PC-9 (cell line): ENCODE measurements at regions not wholly inside any gene's neighbourhood (a gene's known extent, or its start where the extent isn't known, plus 50 kb on each side); places are given as distances from the start of the nearest gene placed in this dataset.

Source experiments
- BruUV-seq: library from RNA; stranded (reverse); fragments of 400-500 nt; replicated peaks from 2 replicates; lab custom pipeline; 2021; lab: Mats Ljungman, UMichigan
- CTCF ChIA-PET: fragments of 300-600 bp; sonication (Branson Sonifier 250); formaldehyde crosslinking; loops from one replicate; lab custom pipeline; 2022; ENCODE audit warnings: antibody characterized with exemption; lab: Charles Lee
- POLR2A ChIA-PET: fragments of 300-600 bp; sonication (Branson Sonifier 250); formaldehyde crosslinking; loops from one replicate; lab custom pipeline; 2022; ENCODE audit warnings: antibody characterized with exemption; ENCODE audit not compliant: unreplicated experiment; lab: Charles Lee
- DNase-seq, 2 experiments: peaks; one replicate each; pipeline versions ENCODE4 v3.0.0 to v3.0.0-alpha.2; 2015 to 2022; ENCODE audit warnings: mixed read lengths in 1 of 2
- H2AFZ ChIP-seq: fragments of 200-600 bp; sonication (generic); 2 replicates; pipeline ENCODE4 v1.8.1; 2017; ENCODE audit warnings: antibody characterized with exemption
- H3F3A ChIP-seq: fragments of 200-600 bp; sonication (generic); 2 replicates; pipeline ENCODE4 v1.8.1; 2017; ENCODE audit warnings: antibody characterized with exemption, mild to moderate bottlenecking, low read depth; ENCODE audit not compliant: insufficient read depth
- H3K27ac ChIP-seq: fragments of 200-600 bp; sonication (generic); 2 replicates; pipeline ENCODE4 v1.6.1; 2016; ENCODE audit warnings: mixed run types
- H3K27me3 ChIP-seq: fragments of 200-600 bp; sonication (generic); 2 replicates; pipeline ENCODE4 v1.6.1; 2016; ENCODE audit warnings: low read depth, mixed run types; ENCODE audit not compliant: insufficient read depth
- H3K36me3 ChIP-seq: fragments of 200-600 bp; sonication (generic); 2 replicates; pipeline ENCODE4 v1.6.1; 2016; ENCODE audit warnings: low read depth, mixed run types
- H3K4me1 ChIP-seq: fragments of 200-600 bp; sonication (generic); replicated peaks from 2 replicates; pipeline ENCODE4 v1.6.1; 2016; ENCODE audit warnings: mixed run types; ENCODE audit not compliant: insufficient read depth
- H3K4me2 ChIP-seq: fragments of 200-600 bp; sonication (generic); 2 replicates; pipeline ENCODE4 v1.6.1; 2017; ENCODE audit warnings: mixed run types
- H3K4me3 ChIP-seq: fragments of 200-600 bp; sonication (generic); 2 replicates; pipeline ENCODE4 v1.6.1; 2016; ENCODE audit warnings: mixed run types
- H3K79me2 ChIP-seq: fragments of 200-600 bp; sonication (generic); 2 replicates; pipeline ENCODE4 v1.6.1; 2017; ENCODE audit warnings: low read depth, mixed run types
- H3K9me2 ChIP-seq: fragments of 200-600 bp; sonication (generic); 2 replicates; pipeline ENCODE4 v1.8.1; 2017; ENCODE audit warnings: mild to moderate bottlenecking; ENCODE audit not compliant: insufficient read depth
- H3K9me3 ChIP-seq: fragments of 200-600 bp; sonication (generic); 2 replicates; pipeline ENCODE4 v1.8.1; 2016; ENCODE audit warnings: low read depth; ENCODE audit not compliant: insufficient read depth
- H4K20me1 ChIP-seq: fragments of 200-600 bp; sonication (generic); 2 replicates; pipeline ENCODE4 v1.8.1; 2017; ENCODE audit not compliant: insufficient read depth
- CTCF ChIP-seq: fragments of 200-600 bp; sonication (generic); conservative IDR thresholded peaks from 2 replicates; pipeline ENCODE4 v1.6.1; 2017; ENCODE audit warnings: mixed run types, antibody characterized with exemption, mild to moderate bottlenecking, moderate library complexity
- EZH2 ChIP-seq: fragments of 200-600 bp; sonication (generic); IDR thresholded peaks from 2 replicates; pipeline ENCODE4 v1.8.0; 2017; ENCODE audit warnings: antibody characterized with exemption, low read depth
- intact Hi-C: fragments of 100-400 bp; cut with micrococcal nuclease; formaldehyde crosslinking; loops from one replicate; pipeline ENCODE4 v1.10.0; 2022; ENCODE audit not compliant: unreplicated experiment

GRCh38 chr9:2492161-2492560, 129.4 kb upstream of the VLDLR start:
- POLR2A ChIA-PET, result interaction anchor here (0.6 kb wide), 1 partner anchor 9 kb away, joined by 3 read pairs; no protein-coding TSS in a partner anchor
- no peak overlapping the region for H3K27ac ChIP-seq
- DNase-seq, result no peak
- no peak overlapping the region for H3K4me2 ChIP-seq
- TF ChIP-seq EZH2, result no peak
- H3K4me3 ChIP-seq, result no peak overlapping the region
- H3K27me3 ChIP-seq, result no peaks in the 10 kb centered on the region
- no peaks in the 10 kb centered on the region for H3F3A ChIP-seq
- no peaks in the 10 kb centered on the region for H3K9me3 ChIP-seq
- no peaks in the 10 kb centered on the region for H4K20me1 ChIP-seq
- no TSS peak for BruUV-seq
- H3K4me1 ChIP-seq, result 0 out of 2 replicates have a peak, but pooled peaks cover 6% of the 10 kb centered on the region
- intact Hi-C loops, result no loop called here
- H2AFZ ChIP-seq, result no peak overlapping the region
- CTCF ChIA-PET, result no interaction called here
- H3K79me2 ChIP-seq, result no peaks in the 10 kb centered on the region
- H3K9me2 ChIP-seq, result no peaks in the 10 kb centered on the region
- H3K36me3 ChIP-seq, result no peaks in the 10 kb centered on the region

- TF ChIP-seq EZH2, result no peak
- TF ChIP-seq CTCF, result no peak
- H3K27ac ChIP-seq, result no peak overlapping the region
- no peaks in the 10 kb centered on the region for H3K27me3 ChIP-seq
- H4K20me1 ChIP-seq, result no peaks in the 10 kb centered on the region
- H3K36me3 ChIP-seq, result no peaks in the 10 kb centered on the region
- 0 out of 2 replicates have a peak, but pooled peaks cover 6% of the 10 kb centered on the region for H3K4me1 ChIP-seq
- H3F3A ChIP-seq, result no peaks in the 10 kb centered on the region
- POLR2A ChIA-PET, result no interaction called here
- no peak for DNase-seq
- intact Hi-C loops, result no loop called here
- no peaks in the 10 kb centered on the region for H3K9me2 ChIP-seq
- CTCF ChIA-PET, result no interaction called here
- H3K4me2 ChIP-seq, result no peak overlapping the region
- H3K4me3 ChIP-seq, result no peak overlapping the region
- no TSS peak for BruUV-seq
- H3K9me3 ChIP-seq, result no peaks in the 10 kb centered on the region
- H3K79me2 ChIP-seq, result no peaks in the 10 kb centered on the region
- H2AFZ ChIP-seq, result no peak overlapping the region
These were observed 128.5 kb upstream of the VLDLR start for GRCh38 chr9:2493109-2493508.

GRCh38 chr9:2493529-2493928, 128.1 kb upstream of the VLDLR start:
- Histone ChIP-seq H3K4me3 (no peak overlapping the region), H2AFZ (no peak overlapping the region), H3K4me1 (0 out of 2 replicates have a peak, but pooled peaks cover 6% of the 10 kb centered on the region), H3K9me2 (no peaks in the 10 kb centered on the region), H4K20me1 (no peaks in the 10 kb centered on the region), H3K4me2 (no peak overlapping the region), H3F3A (no peaks in the 10 kb centered on the region), H3K36me3 (no peaks in the 10 kb centered on the region), H3K27me3 (no peaks in the 10 kb centered on the region), H3K79me2 (no peaks in the 10 kb centered on the region), H3K27ac (no peak overlapping the region), H3K9me3 (no peaks in the 10 kb centered on the region)
- CTCF ChIA-PET, result no interaction called here
- POLR2A ChIA-PET, result no interaction called here
- no TSS peak for BruUV-seq
- no peak for DNase-seq
- intact Hi-C loops, result no loop called here
- TF ChIP-seq EZH2 (no peak), CTCF (no peak)

GRCh38 chr9:2494562-2494961, 127.0 kb upstream of the VLDLR start:
- no peaks in the 10 kb centered on the region for H3F3A ChIP-seq
- no peaks in the 10 kb centered on the region for H3K9me2 ChIP-seq
- DNase-seq, result peak; percentile 15 to 44
- no peak overlapping the region for H2AFZ ChIP-seq
- no peaks in the 10 kb centered on the region for H3K36me3 ChIP-seq
- H3K4me1 ChIP-seq, result 0 out of 2 replicates have a peak, but pooled peaks cover 6% of the 10 kb centered on the region
- CTCF ChIA-PET, result no interaction called here
- POLR2A ChIA-PET, result interaction anchor here (0.7 kb wide), 1 partner anchor 26 kb away, joined by 3 read pairs; no protein-coding TSS in a partner anchor
- H3K4me3 ChIP-seq, result no peak overlapping the region
- H3K4me2 ChIP-seq, result no peak overlapping the region
- no TSS peak for BruUV-seq
- TF ChIP-seq CTCF (no peak), EZH2 (no peak)
- no peaks in the 10 kb centered on the region for H3K9me3 ChIP-seq
- no peaks in the 10 kb centered on the region for H3K27me3 ChIP-seq
- H4K20me1 ChIP-seq, result no peaks in the 10 kb centered on the region
- H3K79me2 ChIP-seq, result no peaks in the 10 kb centered on the region
- intact Hi-C loops, result no loop called here
- H3K27ac ChIP-seq, result no peak overlapping the region
